KMS-11 (cell line): ENCODE measurements at regions not wholly inside any gene's neighbourhood (a gene's known extent, or its start where the extent isn't known, plus 50 kb on each side); places are given as distances from the start of the nearest gene placed in this dataset.

Experiments
- H2AFZ ChIP-seq: fragments of 200-600 bp; sonication (generic); 2 replicates; pipeline ENCODE4 v1.6.1; 2016; ENCODE audit warnings: antibody characterized with exemption, mixed run types, low read depth
- H3K27ac ChIP-seq: fragments of 200-600 bp; sonication (generic); 2 replicates; pipeline ENCODE4 v1.6.1; 2016; ENCODE audit warnings: mild to moderate bottlenecking, mixed run types
- H3K27me3 ChIP-seq: fragments of 200-600 bp; sonication (generic); 2 replicates; pipeline ENCODE4 v1.6.1; 2017; ENCODE audit warnings: mild to moderate bottlenecking, low read depth, mixed run types, moderate library complexity; ENCODE audit not compliant: insufficient read depth
- H3K36me3 ChIP-seq: fragments of 200-600 bp; sonication (generic); 2 replicates; pipeline ENCODE4 v1.6.1; 2017; ENCODE audit warnings: mild to moderate bottlenecking, mixed run types; ENCODE audit not compliant: insufficient read depth
- H3K4me1 ChIP-seq: fragments of 200-600 bp; sonication (generic); 2 replicates; pipeline ENCODE4 v1.6.1; 2016; ENCODE audit warnings: mild to moderate bottlenecking, low read depth, mixed run types; ENCODE audit not compliant: poor library complexity, severe bottlenecking
- H3K4me2 ChIP-seq: fragments of 200-600 bp; sonication (generic); 2 replicates; pipeline ENCODE4 v1.7.0; 2016; ENCODE audit warnings: mild to moderate bottlenecking, mixed run types
- H3K4me3 ChIP-seq: fragments of 200-600 bp; sonication (generic); IDR thresholded peaks from 2 replicates; pipeline ENCODE4 v1.6.1; 2017; ENCODE audit warnings: low read depth, low read length, mixed read lengths; ENCODE audit not compliant: insufficient read depth
- H3K79me2 ChIP-seq: fragments of 200-600 bp; sonication (generic); 2 replicates; pipeline ENCODE4 v1.6.1; 2016; ENCODE audit warnings: low read depth, mixed run types; ENCODE audit not compliant: insufficient read depth
- H3K9ac ChIP-seq: fragments of 200-600 bp; sonication (generic); 2 replicates; pipeline ENCODE4 v1.6.1; 2016; ENCODE audit warnings: mild to moderate bottlenecking, mixed run types
- H4K20me1 ChIP-seq: fragments of 200-600 bp; sonication (generic); 2 replicates; pipeline ENCODE4 v1.6.1; 2016; ENCODE audit warnings: mild to moderate bottlenecking, mixed run types; ENCODE audit not compliant: insufficient read depth
- CTCF ChIP-seq: fragments of 200-600 bp; sonication (generic); conservative IDR thresholded peaks from 2 replicates; pipeline ENCODE4 v1.6.1; 2017; ENCODE audit warnings: low read depth, mild to moderate bottlenecking, antibody characterized with exemption, low read length, moderate library complexity, mixed read lengths

- Histone ChIP-seq H4K20me1 (no peaks in the 10 kb centered on the region), H3K9ac (no peak overlapping the region), H3K27me3 (no peaks in the 10 kb centered on the region), H2AFZ (no peak overlapping the region), H3K36me3 (no peaks in the 10 kb centered on the region), H3K27ac (no peak overlapping the region), H3K79me2 (no peaks in the 10 kb centered on the region), H3K4me2 (no peak overlapping the region), H3K4me1 (no peaks in the 10 kb centered on the region), H3K4me3 (no peak overlapping the region)
- no peak for TF ChIP-seq CTCF
Measured at GRCh38 chr3:148128136-148128535, 569.6 kb upstream of the AGTR1 start.

DNA sequence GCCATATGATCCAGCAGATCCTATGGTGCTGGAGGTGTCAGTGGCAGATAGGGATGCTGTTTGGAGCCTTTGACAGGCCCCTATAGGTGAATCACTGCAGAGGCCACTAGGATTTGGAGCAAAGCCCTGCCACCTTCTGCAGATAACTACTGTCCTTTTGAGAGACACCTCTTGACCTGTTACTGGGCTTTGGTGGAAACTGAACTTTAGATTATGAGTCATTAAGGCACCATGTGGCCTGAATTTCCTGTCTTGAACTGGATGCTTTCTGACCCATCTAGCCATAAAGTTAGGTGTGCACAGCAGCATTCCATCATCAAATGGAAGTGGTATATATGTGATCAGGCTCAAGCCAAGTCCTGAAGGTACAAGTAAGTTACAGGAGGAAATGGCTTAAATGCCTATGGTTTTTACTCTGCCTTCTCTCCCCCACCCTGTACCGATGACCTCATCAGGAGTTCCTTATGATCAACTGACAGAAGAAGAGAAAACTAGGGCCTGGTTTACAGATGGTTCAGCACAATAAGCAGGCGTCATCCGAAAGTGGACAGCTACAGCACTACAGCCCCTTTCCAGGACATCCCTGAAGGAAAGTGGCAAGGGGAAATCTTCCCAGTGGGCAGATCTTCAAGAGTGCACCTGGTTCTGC lies 565.6 kb upstream of the AGTR1 start:
- H4K20me1 ChIP-seq: no peaks in the 10 kb centered on the region
- H3K4me1 ChIP-seq: no peaks in the 10 kb centered on the region
- TF ChIP-seq CTCF: no peak
- H3K79me2 ChIP-seq: no peaks in the 10 kb centered on the region
- H2AFZ ChIP-seq: no peak overlapping the region
- no peak overlapping the region for H3K4me3 ChIP-seq
- no peak overlapping the region for H3K4me2 ChIP-seq
- no peaks in the 10 kb centered on the region for H3K27me3 ChIP-seq
- H3K9ac ChIP-seq: no peak overlapping the region
- H3K36me3 ChIP-seq: no peaks in the 10 kb centered on the region
- no peak overlapping the region for H3K27ac ChIP-seq

GRCh38 chr3:148136816-148137215 lies 560.9 kb upstream of the AGTR1 start:
- H2AFZ ChIP-seq: no peak overlapping the region
- H3K4me3 ChIP-seq: no peak overlapping the region
- H3K79me2 ChIP-seq: no peaks in the 10 kb centered on the region
- H4K20me1 ChIP-seq: no peaks in the 10 kb centered on the region
- no peak for TF ChIP-seq CTCF
- H3K36me3 ChIP-seq: no peaks in the 10 kb centered on the region
- H3K27ac ChIP-seq: no peak overlapping the region
- no peaks in the 10 kb centered on the region for H3K27me3 ChIP-seq
- no peaks in the 10 kb centered on the region for H3K4me1 ChIP-seq
- no peak overlapping the region for H3K9ac ChIP-seq
- H3K4me2 ChIP-seq: no peak overlapping the region

GRCh38 chr3:148146241-148146640 lies 551.5 kb upstream of the AGTR1 start:
- Histone ChIP-seq H3K4me2 (no peak overlapping the region), H4K20me1 (no peaks in the 10 kb centered on the region), H3K9ac (no peak overlapping the region; the same call in 1 of the 2 replicates), H3K27ac (no peak overlapping the region), H3K4me3 (no peak overlapping the region), H3K79me2 (no peaks in the 10 kb centered on the region), H2AFZ (no peak overlapping the region), H3K4me1 (no peaks in the 10 kb centered on the region), H3K36me3 (no peaks in the 10 kb centered on the region), H3K27me3 (no peaks in the 10 kb centered on the region)
- TF ChIP-seq CTCF: no peak
